AG09319 (cell line): ENCODE measurements at regions not wholly inside any gene's neighbourhood (a gene's known extent, or its start where the extent isn't known, plus 50 kb on each side); places are given as distances from the start of the nearest gene placed in this dataset.
"Not testable (repeated sequence)": the region's sequence is repeated elsewhere in the genome, so short reads cannot be mapped to it uniquely, and the experiment has no call there.

Experiments
- DNase-seq: peaks from one replicate; pipeline ENCODE4 v3.0.0-alpha.2; 2010; ENCODE audit warnings: low read depth; ENCODE audit errors: extremely low read depth
- TF ChIP-seq, protein P1 (sequence below): IDR thresholded peaks from 2 replicates; pipeline ENCODE4 v1.5.1; 2011; ENCODE audit warnings: low read depth, mild to moderate bottlenecking, inconsistent platforms, low read length, moderate library complexity

DNA sequence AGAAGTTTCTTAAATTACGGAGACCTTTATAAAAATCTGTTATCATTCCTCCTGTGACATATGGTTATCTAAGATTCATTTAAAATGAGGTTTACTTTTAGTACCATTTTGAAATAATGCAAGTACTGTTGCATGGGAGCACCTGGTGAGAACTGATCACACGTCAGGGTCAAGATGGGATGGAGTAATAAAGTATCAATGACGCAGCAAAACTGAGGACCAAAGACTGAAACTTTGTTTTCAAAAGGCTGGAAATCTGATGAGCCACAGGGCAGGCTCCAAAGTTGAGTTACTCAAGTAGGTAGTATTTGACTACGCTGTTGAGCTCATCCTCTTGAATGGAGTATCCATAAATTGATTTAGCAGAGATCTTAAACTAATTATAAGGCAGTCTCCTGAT lies 411.9 kb upstream of the ZNF804A start:
- TF ChIP-seq, protein P1, sequence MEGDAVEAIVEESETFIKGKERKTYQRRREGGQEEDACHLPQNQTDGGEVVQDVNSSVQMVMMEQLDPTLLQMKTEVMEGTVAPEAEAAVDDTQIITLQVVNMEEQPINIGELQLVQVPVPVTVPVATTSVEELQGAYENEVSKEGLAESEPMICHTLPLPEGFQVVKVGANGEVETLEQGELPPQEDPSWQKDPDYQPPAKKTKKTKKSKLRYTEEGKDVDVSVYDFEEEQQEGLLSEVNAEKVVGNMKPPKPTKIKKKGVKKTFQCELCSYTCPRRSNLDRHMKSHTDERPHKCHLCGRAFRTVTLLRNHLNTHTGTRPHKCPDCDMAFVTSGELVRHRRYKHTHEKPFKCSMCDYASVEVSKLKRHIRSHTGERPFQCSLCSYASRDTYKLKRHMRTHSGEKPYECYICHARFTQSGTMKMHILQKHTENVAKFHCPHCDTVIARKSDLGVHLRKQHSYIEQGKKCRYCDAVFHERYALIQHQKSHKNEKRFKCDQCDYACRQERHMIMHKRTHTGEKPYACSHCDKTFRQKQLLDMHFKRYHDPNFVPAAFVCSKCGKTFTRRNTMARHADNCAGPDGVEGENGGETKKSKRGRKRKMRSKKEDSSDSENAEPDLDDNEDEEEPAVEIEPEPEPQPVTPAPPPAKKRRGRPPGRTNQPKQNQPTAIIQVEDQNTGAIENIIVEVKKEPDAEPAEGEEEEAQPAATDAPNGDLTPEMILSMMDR, result no peak
- DNase-seq, result no peak

DNA sequence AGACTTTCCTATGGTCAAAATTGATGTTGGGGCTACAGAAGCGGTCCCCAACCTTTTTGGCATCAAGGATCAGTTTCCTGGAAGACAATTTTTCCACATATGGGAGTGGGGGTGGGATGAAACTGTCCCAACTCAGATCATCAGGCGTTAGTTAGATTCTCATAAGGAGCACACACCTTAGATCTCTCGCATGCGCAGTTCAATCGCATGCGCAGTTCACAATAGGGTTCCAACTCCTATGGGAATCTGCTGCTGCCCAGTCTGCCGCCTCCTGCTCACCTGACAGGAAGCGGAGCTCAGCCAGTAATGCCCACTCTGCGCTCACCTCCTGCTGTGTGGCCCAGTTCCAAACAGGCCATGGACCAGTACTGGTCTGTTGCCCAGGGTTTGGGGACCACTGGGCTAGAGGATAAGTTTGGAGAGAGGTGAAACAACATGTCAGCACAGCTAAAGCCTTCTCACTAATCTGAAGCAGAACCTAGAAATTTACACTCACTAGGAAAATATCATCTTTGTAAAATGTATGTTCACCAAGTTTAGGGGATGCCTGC lies 410.8 kb upstream of the ZNF804A start:
- TF ChIP-seq, protein P1, result no peak
- no peak for DNase-seq

DNA sequence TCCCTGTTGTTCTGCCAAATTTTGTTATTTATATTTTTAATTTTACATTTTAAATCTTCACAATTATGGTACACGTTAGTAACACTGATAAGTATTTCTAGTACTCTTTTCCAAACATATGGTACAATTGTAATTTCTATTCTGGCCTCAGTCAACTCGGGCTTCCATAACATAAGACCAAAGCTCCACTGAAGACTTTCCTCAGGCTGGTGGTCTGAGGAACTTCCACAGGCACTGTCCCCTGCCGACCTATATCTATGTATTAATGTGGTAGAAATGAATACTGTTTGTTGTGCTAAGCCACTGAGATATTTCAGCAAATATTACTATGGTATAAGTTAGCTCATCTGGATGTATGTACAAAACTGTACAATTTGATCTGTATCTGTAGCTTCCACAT lies 407.6 kb upstream of the ZNF804A start:
- DNase-seq, result no peak
- TF ChIP-seq, protein P1, result no peak

DNA sequence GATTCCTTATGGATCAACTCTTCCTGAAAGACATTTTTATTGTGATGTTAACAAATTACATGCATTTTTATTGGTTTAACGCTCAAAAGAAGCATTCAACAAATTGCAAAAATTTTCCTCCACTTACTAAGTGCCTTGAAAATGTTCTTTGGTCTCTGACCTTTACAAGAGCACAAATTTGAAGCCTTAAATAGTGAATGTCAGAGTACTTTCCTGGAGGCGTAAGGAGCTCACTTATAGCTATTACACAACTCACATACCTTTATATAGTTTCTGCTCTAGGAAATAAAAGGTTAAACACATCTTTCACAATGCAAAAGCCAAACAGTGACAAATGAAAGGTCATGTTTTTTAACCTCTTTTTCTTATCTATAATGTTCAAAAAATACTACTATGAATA lies 405.7 kb upstream of the ZNF804A start:
- DNase-seq, result no peak

DNA sequence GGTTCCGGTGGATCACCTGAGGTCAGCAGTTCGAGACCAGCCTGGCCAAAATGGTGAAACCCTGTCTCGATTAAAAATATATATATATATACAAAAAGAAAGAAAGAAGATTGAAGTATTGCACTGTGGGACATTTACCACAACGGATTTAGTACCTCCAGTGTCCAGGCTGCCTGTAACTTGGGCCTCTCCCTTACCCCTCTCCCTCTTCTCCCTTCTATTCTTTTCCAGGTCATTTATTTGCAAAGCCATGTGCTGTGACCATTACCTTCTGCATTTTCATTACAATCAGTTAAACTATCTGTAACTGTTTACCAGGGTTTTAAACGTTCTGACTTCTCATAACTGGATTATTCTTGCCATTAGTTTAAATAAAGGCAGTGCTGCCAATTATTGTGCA lies 400.9 kb upstream of the ZNF804A start:
- TF ChIP-seq, protein P1, result no peak
- no peak for DNase-seq

More for the DNA sequence above, 405.7 kb upstream of the ZNF804A start:
- TF ChIP-seq, protein P1, result no peak

DNA sequence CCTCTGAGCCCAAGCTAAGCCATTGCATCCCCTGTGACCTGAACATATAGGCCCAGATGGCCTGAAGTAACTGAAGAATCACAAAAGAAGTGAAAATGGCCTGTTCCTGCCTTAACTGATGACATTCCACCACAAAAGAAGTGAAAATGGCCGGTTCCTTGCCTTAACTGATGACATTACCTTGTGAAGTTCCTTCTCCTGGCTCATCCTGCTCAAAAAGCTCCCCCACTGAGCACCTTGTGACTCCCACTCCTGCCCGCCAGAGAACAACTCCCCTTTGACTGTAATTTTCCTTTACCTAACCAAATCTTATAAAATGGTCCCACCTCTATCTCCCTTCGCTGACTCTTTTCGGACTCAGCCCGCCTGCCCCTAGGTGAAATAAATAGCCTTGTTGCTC lies 399.5 kb upstream of the ZNF804A start:
- DNase-seq, result not testable (repeated sequence)

DNA sequence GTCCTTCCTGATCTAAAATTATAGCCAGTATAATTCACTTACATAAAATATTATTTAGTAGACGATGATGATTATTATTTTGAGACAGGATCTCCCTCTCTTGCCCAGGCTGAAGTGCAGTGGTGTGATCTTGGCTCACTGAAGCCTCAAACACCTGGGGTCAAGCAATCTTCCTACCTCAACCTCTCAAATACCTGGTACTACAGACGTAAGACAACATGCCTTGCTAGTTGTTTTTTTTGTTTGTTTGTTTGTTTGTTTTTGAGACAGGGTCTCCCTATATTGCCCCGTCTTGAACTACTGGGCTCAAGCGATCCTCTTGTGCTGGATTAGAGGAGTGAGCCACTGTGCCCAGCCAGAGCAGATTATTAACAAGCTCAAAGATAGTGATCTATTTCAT lies 399.1 kb upstream of the ZNF804A start:
- TF ChIP-seq, protein P1, result no peak
- DNase-seq, result no peak

DNA sequence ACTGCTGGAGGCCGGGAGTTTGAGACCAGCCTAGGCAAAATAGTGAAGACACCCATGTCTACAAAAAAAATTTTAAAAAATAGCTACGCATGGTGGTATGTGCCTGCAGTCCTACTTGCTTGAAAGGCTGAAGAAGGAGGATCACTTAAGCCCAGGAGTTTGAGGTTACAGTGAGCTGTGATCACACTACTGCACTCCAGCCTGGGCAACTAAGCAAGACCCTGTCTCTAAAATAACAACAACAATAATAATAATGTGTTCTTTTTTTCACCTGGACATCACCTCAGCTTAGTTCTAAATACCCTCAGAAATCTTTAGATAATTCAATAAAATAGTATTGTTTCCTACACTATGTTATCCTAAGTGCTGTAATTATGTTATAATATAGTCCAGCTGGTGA lies 397.1 kb upstream of the ZNF804A start:
- TF ChIP-seq, protein P1, result no peak
- no peak for DNase-seq
